IMR-90 (cell line): ENCODE measurements at regions not wholly inside any gene's neighbourhood (a gene's known extent, or its start where the extent isn't known, plus 50 kb on each side); places are given as distances from the start of the nearest gene placed in this dataset.

Experiments used
- ATAC-seq: fragments of 200-7000 bp; cut with Tn5 transposase; 2 replicates; pipeline ENCODE4 v1.9.1; 2020; ENCODE audit warnings: low read depth, mild to moderate bottlenecking, moderate library complexity
- BruUV-seq: library from RNA; stranded (reverse); fragments of 400-500 nt; replicated peaks from 2 replicates; lab custom pipeline; 2021; lab: Mats Ljungman, UMichigan
- CTCF ChIA-PET: fragments of 300-600 bp; formaldehyde crosslinking; extraction: SDS; loops from one replicate; lab custom pipeline; 2021; ENCODE audit warnings: antibody characterized with exemption; lab: Yijun Ruan, JAX
- POLR2A ChIA-PET: fragments of 300-600 bp; sonication (Branson Sonifier 250); formaldehyde crosslinking; loops from one replicate; lab custom pipeline; 2022; ENCODE audit warnings: antibody characterized with exemption; ENCODE audit not compliant: unreplicated experiment; lab: Charles Lee
- DNase-seq: peaks from one replicate; pipeline ENCODE4 v3.0.0; 2013
- H2AFZ ChIP-seq: replicated peaks from 2 replicates; pipeline ENCODE3; 2013; ENCODE audit warnings: low read length, mild to moderate bottlenecking; ENCODE audit not compliant: poor library complexity
- H2AK5ac ChIP-seq: 2 replicates; pipeline ENCODE4 v1.6.1; 2013; ENCODE audit warnings: low read depth, low read length, inconsistent platforms
- H2AK9ac ChIP-seq: replicated peaks from 2 replicates; pipeline ENCODE3; 2013; ENCODE audit warnings: mild to moderate bottlenecking, low read depth, low read length, moderate library complexity; ENCODE audit not compliant: poor library complexity
- H2BK120ac ChIP-seq: 2 replicates; pipeline ENCODE4 v1.6.1; 2013; ENCODE audit warnings: low read depth, low read length, inconsistent platforms
- H2BK15ac ChIP-seq: 3 replicates; pipeline ENCODE4 v1.6.1; 2013; ENCODE audit warnings: low read depth, low read length, inconsistent platforms
- H2BK20ac ChIP-seq: 2 replicates; pipeline ENCODE4 v1.6.1; 2013; ENCODE audit warnings: low read depth, mild to moderate bottlenecking, inconsistent platforms, low read length, moderate library complexity
- H2BK5ac ChIP-seq: 2 replicates; pipeline ENCODE4 v1.6.1; 2013; ENCODE audit warnings: mild to moderate bottlenecking, low read depth, low read length, inconsistent platforms; ENCODE audit not compliant: poor library complexity, severe bottlenecking
- H3K14ac ChIP-seq: replicated peaks from 2 replicates; pipeline ENCODE4 v1.6.1; 2013; ENCODE audit warnings: low read depth, low read length, inconsistent platforms
- H3K18ac ChIP-seq: 2 replicates; pipeline ENCODE4 v1.6.1; 2013; ENCODE audit warnings: low read depth, low read length, control low read depth
- H3K23ac ChIP-seq: 2 replicates; pipeline ENCODE4 v1.6.1; 2013; ENCODE audit warnings: low read depth, low read length, inconsistent platforms
- H3K27ac ChIP-seq: 2 replicates; pipeline ENCODE4 v1.5.1; 2013; ENCODE audit warnings: mild to moderate bottlenecking, control low read depth, low read length; ENCODE audit not compliant: insufficient read depth
- H3K27me3 ChIP-seq: 2 replicates; pipeline ENCODE4 v1.6.1; 2013; ENCODE audit warnings: low read length; ENCODE audit not compliant: control insufficient read depth, insufficient read depth
- H3K36me3 ChIP-seq: 2 replicates; pipeline ENCODE4 v1.6.1; 2013; ENCODE audit warnings: low read length, mixed read lengths; ENCODE audit not compliant: control insufficient read depth, insufficient read depth
- H3K4ac ChIP-seq: 2 replicates; pipeline ENCODE4 v1.6.1; 2013; ENCODE audit warnings: low read depth, low read length, inconsistent platforms
- H3K4me1 ChIP-seq: 2 replicates; pipeline ENCODE4 v1.6.1; 2013; ENCODE audit warnings: low read length, mixed read lengths; ENCODE audit not compliant: control insufficient read depth, insufficient read depth
- H3K4me2 ChIP-seq: 2 replicates; pipeline ENCODE4 v1.6.1; 2013; ENCODE audit warnings: low read depth, mild to moderate bottlenecking, control low read depth, low read length, moderate library complexity
- H3K4me3 ChIP-seq: 2 replicates; pipeline ENCODE4 v1.5.1; 2013; ENCODE audit warnings: low read depth, mild to moderate bottlenecking, control low read depth, low read length, moderate library complexity; ENCODE audit not compliant: insufficient read depth
- H3K56ac ChIP-seq: 2 replicates; pipeline ENCODE4 v1.6.1; 2013; ENCODE audit warnings: low read length, inconsistent platforms; ENCODE audit not compliant: insufficient read depth; ENCODE audit errors: extremely low read depth
- H3K79me1 ChIP-seq, 2 experiments: 2 replicates each; pipeline ENCODE4 v1.6.1; 2013; ENCODE audit warnings: low read length in 2 of 2, inconsistent platforms in 1 of 2, low read depth in 1 of 2
- H3K9ac ChIP-seq: 2 replicates; pipeline ENCODE4 v1.6.1; 2013; ENCODE audit warnings: low read depth, low read length, control low read depth
- H3K9me1 ChIP-seq: 2 replicates; pipeline ENCODE4 v1.6.1; 2013; ENCODE audit warnings: low read length, inconsistent platforms; ENCODE audit not compliant: insufficient read depth
- H3K9me3 ChIP-seq: 2 replicates; pipeline ENCODE4 v1.6.1; 2013; ENCODE audit warnings: low read length; ENCODE audit not compliant: control insufficient read depth, insufficient read depth
- H4K20me1 ChIP-seq: 2 replicates; pipeline ENCODE4 v1.6.1; 2013; ENCODE audit warnings: low read length, inconsistent platforms; ENCODE audit not compliant: insufficient read depth
- H4K5ac ChIP-seq: 2 replicates; pipeline ENCODE4 v1.6.1; 2013; ENCODE audit warnings: mild to moderate bottlenecking, low read depth, low read length, control low read depth
- H4K8ac ChIP-seq, 2 experiments: 2 replicates each; pipeline ENCODE4 v1.6.1; 2013; ENCODE audit warnings: low read depth in 2 of 2, low read length in 2 of 2, control low read depth in 1 of 2, inconsistent platforms in 1 of 2
- H4K91ac ChIP-seq: 2 replicates; pipeline ENCODE4 v1.6.1; 2013; ENCODE audit warnings: low read depth, low read length, inconsistent platforms; ENCODE audit not compliant: insufficient read depth
- BHLHE40 ChIP-seq: fragments of 150-350 bp; IDR thresholded peaks from 2 replicates; pipeline ENCODE4 v1.6.1; 2016; ENCODE audit warnings: mild to moderate bottlenecking, low read depth, low read length
- CTCF ChIP-seq: conservative IDR thresholded peaks from 2 replicates; pipeline ENCODE4 v1.5.1; 2012; ENCODE audit warnings: mild to moderate bottlenecking, low read depth, low read length, improper control_type of control experiment
- MAFK ChIP-seq: IDR thresholded peaks from 2 replicates; pipeline ENCODE4 v1.6.1; 2012; ENCODE audit warnings: low read depth, low read length, improper control_type of control experiment
- MAZ ChIP-seq: IDR thresholded peaks from 2 replicates; pipeline ENCODE4 v1.6.1; 2012; ENCODE audit warnings: low read depth, mild to moderate bottlenecking, low read length, improper control_type of control experiment, moderate library complexity, borderline replicate concordance
- NFE2L2 ChIP-seq: fragments of 150-350 bp; IDR thresholded peaks from 2 replicates; pipeline ENCODE4 v1.6.1; 2016; ENCODE audit warnings: low read depth, mild to moderate bottlenecking, low read length
- POLR2A ChIP-seq: IDR thresholded peaks from 2 replicates; pipeline ENCODE4 v1.6.1; 2012; ENCODE audit warnings: mild to moderate bottlenecking, low read depth, low read length
- RAD21 ChIP-seq: IDR thresholded peaks from 2 replicates; pipeline ENCODE4 v1.6.1; 2012; ENCODE audit warnings: low read length, improper control_type of control experiment
- RCOR1 ChIP-seq: IDR thresholded peaks from 2 replicates; pipeline ENCODE4 v1.6.1; 2012; ENCODE audit warnings: mild to moderate bottlenecking, low read length, improper control_type of control experiment; ENCODE audit not compliant: insufficient replicate concordance
- RFX5 ChIP-seq: IDR thresholded peaks from 2 replicates; pipeline ENCODE4 v1.8.0; 2012; ENCODE audit warnings: low read depth, mild to moderate bottlenecking, low read length, moderate library complexity
- SMC3 ChIP-seq: fragments of 150-350 bp; IDR thresholded peaks from 2 replicates; pipeline ENCODE4 v1.6.1; 2016; ENCODE audit warnings: low read depth, mild to moderate bottlenecking, antibody characterized with exemption, low read length, moderate library complexity
- USF2 ChIP-seq: fragments of 150-350 bp; IDR thresholded peaks from 2 replicates; pipeline ENCODE4 v1.6.1; 2017; ENCODE audit warnings: mild to moderate bottlenecking, antibody characterized with exemption, low read length, low read depth
- WGBS, 2 experiments: methylation state at CpG; one replicate each; pipeline versions ENCODE4 v1.1.5 to v1.1.7; 2013; ENCODE audit warnings: missing lambda C conversion rate in 2 of 2; ENCODE audit not compliant: insufficient read length in 1 of 2; ENCODE audit errors: extremely low coverage in 2 of 2; 5-methylcytosine and 5-hydroxymethylcytosine counted together
- dilution Hi-C: fragments of 300-500 bp; cut with HindIII; formaldehyde crosslinking; loops from one replicate; pipeline ENCODE4 v1.14.3; 2018; ENCODE audit warnings: low sequenced_read_pairs; ENCODE audit not compliant: unreplicated experiment
- in situ Hi-C: fragments of 300-500 bp; cut with MboI; formaldehyde crosslinking; loops from 3 replicates; pipeline ENCODE4 v1.14.3; 2019; ENCODE audit warnings: low sequenced_read_pairs, inconsistent platforms, mixed read lengths
- intact Hi-C: fragments of 100-400 bp; cut with micrococcal nuclease; formaldehyde crosslinking; loops from 2 replicates; pipeline ENCODE4 v1.10.0; 2022
- TF ChIP-seq, protein P1 (sequence below): fragments of 150-350 bp; IDR thresholded peaks from 2 replicates; pipeline ENCODE4 v1.6.1; 2016; ENCODE audit warnings: low read depth, mild to moderate bottlenecking, low read length, moderate library complexity, borderline replicate concordance

GRCh38 chrX:63458981-63459380, 107.8 kb upstream of the SPIN4 start:
- Histone ChIP-seq H3K4me1 (no peaks in the 10 kb centered on the region), H3K4me3 (no peak overlapping the region), H3K9ac (no peak overlapping the region), H3K18ac (no peak overlapping the region), H4K5ac (no peak overlapping the region), H2BK20ac (no peak overlapping the region), H2AK9ac (no peak overlapping the region), H3K79me1 (no peaks in the 10 kb centered on the region), H3K56ac (no peak overlapping the region), H3K36me3 (no peaks in the 10 kb centered on the region), H3K9me1 (no peaks in the 10 kb centered on the region), H2BK120ac (no peak overlapping the region), H4K91ac (no peak overlapping the region), H2BK5ac (no peak overlapping the region), H3K4ac (no peak overlapping the region), H2BK15ac (no peak overlapping the region), H3K4me2 (no peak overlapping the region), H4K8ac (no peak overlapping the region), H3K14ac (no peak overlapping the region), H3K9me3 (no peaks in the 10 kb centered on the region), H2AK5ac (no peak overlapping the region), H3K27me3 (no peaks in the 10 kb centered on the region), H4K20me1 (no peaks in the 10 kb centered on the region), H3K27ac (no peak overlapping the region), H2AFZ (no peak overlapping the region), H3K23ac (no peak overlapping the region)
- intact Hi-C loops: no loop called here
- ChIA-PET CTCF (no interaction called here), POLR2A (no interaction called here)
- in situ Hi-C loops: no loop called here
- dilution Hi-C loops: no loop called here
- DNase-seq (no peak), ATAC-seq (no peak)
- BruUV-seq: no TSS peak
- 100% methylated on average over 1 of the region's 1 CpG; no CpG with 5 or more reads in 1 of the 2 experiments for WGBS, 2 experiments
- TF ChIP-seq CTCF (no peak), MAZ (no peak), RFX5 (no peak), SMC3 (no peak), USF2 (no peak), BHLHE40 (no peak), POLR2A (no peak), NFE2L2 (no peak), RAD21 (no peak), RCOR1 (no peak), MAFK (no peak)
- TF ChIP-seq, protein P1, sequence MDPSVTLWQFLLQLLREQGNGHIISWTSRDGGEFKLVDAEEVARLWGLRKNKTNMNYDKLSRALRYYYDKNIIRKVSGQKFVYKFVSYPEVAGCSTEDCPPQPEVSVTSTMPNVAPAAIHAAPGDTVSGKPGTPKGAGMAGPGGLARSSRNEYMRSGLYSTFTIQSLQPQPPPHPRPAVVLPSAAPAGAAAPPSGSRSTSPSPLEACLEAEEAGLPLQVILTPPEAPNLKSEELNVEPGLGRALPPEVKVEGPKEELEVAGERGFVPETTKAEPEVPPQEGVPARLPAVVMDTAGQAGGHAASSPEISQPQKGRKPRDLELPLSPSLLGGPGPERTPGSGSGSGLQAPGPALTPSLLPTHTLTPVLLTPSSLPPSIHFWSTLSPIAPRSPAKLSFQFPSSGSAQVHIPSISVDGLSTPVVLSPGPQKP: no peak
